MM.1S (cell line): ENCODE measurements at regions not wholly inside any gene's neighbourhood (a gene's known extent, or its start where the extent isn't known, plus 50 kb on each side); places are given as distances from the start of the nearest gene placed in this dataset.

Experiments used
- DNase-seq: peaks from one replicate; pipeline ENCODE4 v3.0.0-alpha.2; 2015
- H2AFZ ChIP-seq: fragments of 300-600 bp; sonication (generic); 2 replicates; pipeline ENCODE4 v1.6.0; 2016; ENCODE audit warnings: antibody characterized with exemption, low read length
- H3F3A ChIP-seq: fragments of 300-600 bp; sonication (generic); 2 replicates; pipeline ENCODE4 v1.6.1; 2016; ENCODE audit warnings: mild to moderate bottlenecking, antibody characterized with exemption, low read length, moderate library complexity, mixed read lengths; ENCODE audit not compliant: insufficient read depth
- H3K27ac ChIP-seq: fragments of 300-600 bp; sonication (generic); 2 replicates; pipeline ENCODE4 v1.5.1; 2016; ENCODE audit warnings: mild to moderate bottlenecking, low read length
- H3K27me3 ChIP-seq: fragments of 300-600 bp; sonication (generic); replicated peaks from 2 replicates; pipeline ENCODE4 v1.6.0; 2016; ENCODE audit warnings: low read length; ENCODE audit not compliant: insufficient read depth
- H3K36me3 ChIP-seq: fragments of 300-600 bp; sonication (generic); replicated peaks from 2 replicates; pipeline ENCODE4 v1.6.1; 2016; ENCODE audit warnings: mild to moderate bottlenecking, low read length, mixed read lengths; ENCODE audit not compliant: insufficient read depth
- H3K4me1 ChIP-seq: fragments of 300-600 bp; sonication (generic); 2 replicates; pipeline ENCODE4 v1.6.1; 2016; ENCODE audit warnings: low read length, mixed read lengths
- H3K4me2 ChIP-seq: fragments of 300-600 bp; sonication (generic); 2 replicates; pipeline ENCODE4 v1.6.0; 2016; ENCODE audit warnings: low read depth, low read length
- H3K4me3 ChIP-seq: fragments of 300-600 bp; sonication (generic); 2 replicates; pipeline ENCODE4 v1.5.1; 2016; ENCODE audit warnings: low read length, mixed read lengths
- H3K79me2 ChIP-seq: fragments of 300-600 bp; sonication (generic); 2 replicates; pipeline ENCODE4 v1.6.1; 2016; ENCODE audit warnings: mixed run types, low read length, mixed read lengths
- H3K9ac ChIP-seq: fragments of 300-600 bp; sonication (generic); 2 replicates; pipeline ENCODE4 v1.6.1; 2016; ENCODE audit warnings: low read length, mixed read lengths
- H3K9me2 ChIP-seq: fragments of 300-600 bp; sonication (generic); replicated peaks from 2 replicates; pipeline ENCODE4 v1.6.1; 2016; ENCODE audit warnings: mild to moderate bottlenecking, low read length, mixed read lengths; ENCODE audit not compliant: insufficient read depth
- H3K9me3 ChIP-seq: fragments of 300-600 bp; sonication (generic); replicated peaks from 2 replicates; pipeline ENCODE4 v1.6.1; 2016; ENCODE audit warnings: mild to moderate bottlenecking, low read length, mixed read lengths; ENCODE audit not compliant: insufficient read depth
- H4K20me1 ChIP-seq: fragments of 300-600 bp; sonication (generic); 2 replicates; pipeline ENCODE4 v1.6.1; 2016; ENCODE audit warnings: mild to moderate bottlenecking, low read length, moderate library complexity, mixed read lengths; ENCODE audit not compliant: insufficient read depth
- CTCF ChIP-seq: fragments of 300-600 bp; sonication (generic); IDR thresholded peaks from 2 replicates; pipeline ENCODE4 v1.5.1; 2016; ENCODE audit warnings: antibody characterized with exemption, low read length, mixed read lengths
- EZH2 ChIP-seq: fragments of 300-600 bp; sonication (generic); optimal IDR thresholded peaks from 2 replicates; pipeline ENCODE3; 2017; ENCODE audit warnings: low read depth, mild to moderate bottlenecking, antibody characterized with exemption, low read length, mixed read lengths
- EZH2phosphoT487 ChIP-seq: fragments of 300-600 bp; sonication (generic); IDR thresholded peaks from 2 replicates; pipeline ENCODE4 v1.6.1; 2018; ENCODE audit warnings: antibody characterized with exemption, low read length

- H3K4me1 ChIP-seq: no peaks in the 10 kb centered on the region
- TF ChIP-seq CTCF (no peak), EZH2phosphoT487 (no peak), EZH2 (no peak)
- no peak overlapping the region for H3K4me2 ChIP-seq
- H3K27me3 ChIP-seq: no peaks in the 10 kb centered on the region
- no peak overlapping the region for H2AFZ ChIP-seq
- no peaks in the 10 kb centered on the region for H3K9me2 ChIP-seq
- no peaks in the 10 kb centered on the region for H3K9me3 ChIP-seq
- no peak overlapping the region for H3K27ac ChIP-seq
- no peak overlapping the region for H3K4me3 ChIP-seq
- H3K9ac ChIP-seq: no peak overlapping the region
- no peaks in the 10 kb centered on the region for H4K20me1 ChIP-seq
- H3K79me2 ChIP-seq: no peaks in the 10 kb centered on the region
- H3K36me3 ChIP-seq: no peaks in the 10 kb centered on the region
- no peak for DNase-seq
- H3F3A ChIP-seq: no peaks in the 10 kb centered on the region
These were observed 181.6 kb downstream of the MID1IP1 start for GRCh38 chrX:38982843-38983242.

- Histone ChIP-seq H3K79me2 (no peaks in the 10 kb centered on the region), H3K9ac (no peak overlapping the region), H3K4me1 (no peaks in the 10 kb centered on the region), H3K27ac (no peak overlapping the region), H3K36me3 (no peaks in the 10 kb centered on the region), H3K27me3 (no peaks in the 10 kb centered on the region), H3K4me3 (no peak overlapping the region), H2AFZ (no peak overlapping the region), H4K20me1 (no peaks in the 10 kb centered on the region), H3K9me3 (no peaks in the 10 kb centered on the region), H3F3A (no peaks in the 10 kb centered on the region), H3K9me2 (no peaks in the 10 kb centered on the region), H3K4me2 (no peak overlapping the region)
- TF ChIP-seq EZH2 (no peak), CTCF (peak; percentile 33)
- DNase-seq: peak; percentile 38
These were observed 184.1 kb downstream of the MID1IP1 start for GRCh38 chrX:38985375-38985774.

GRCh38 chrX:38985945-38986344 lies 184.7 kb downstream of the MID1IP1 start:
- no peak for DNase-seq
- Histone ChIP-seq H4K20me1 (no peaks in the 10 kb centered on the region), H3K9ac (no peak overlapping the region), H2AFZ (no peak overlapping the region), H3K36me3 (no peaks in the 10 kb centered on the region), H3K79me2 (no peaks in the 10 kb centered on the region), H3K27ac (no peak overlapping the region), H3F3A (no peaks in the 10 kb centered on the region), H3K9me3 (no peaks in the 10 kb centered on the region), H3K4me3 (no peak overlapping the region), H3K4me1 (no peaks in the 10 kb centered on the region), H3K9me2 (no peaks in the 10 kb centered on the region), H3K27me3 (no peaks in the 10 kb centered on the region), H3K4me2 (no peak overlapping the region)
- TF ChIP-seq EZH2phosphoT487 (no peak), EZH2 (no peak), CTCF (no peak)
